ENCODE measurements at regions not wholly inside any gene's neighbourhood (a gene's known extent, or its start where the extent isn't known, plus 50 kb on each side); places are given as distances from the start of the nearest gene placed in this dataset.
A peak's percentile ranks its signal among the peaks of the same experiment; 100 is the strongest.

DNA sequence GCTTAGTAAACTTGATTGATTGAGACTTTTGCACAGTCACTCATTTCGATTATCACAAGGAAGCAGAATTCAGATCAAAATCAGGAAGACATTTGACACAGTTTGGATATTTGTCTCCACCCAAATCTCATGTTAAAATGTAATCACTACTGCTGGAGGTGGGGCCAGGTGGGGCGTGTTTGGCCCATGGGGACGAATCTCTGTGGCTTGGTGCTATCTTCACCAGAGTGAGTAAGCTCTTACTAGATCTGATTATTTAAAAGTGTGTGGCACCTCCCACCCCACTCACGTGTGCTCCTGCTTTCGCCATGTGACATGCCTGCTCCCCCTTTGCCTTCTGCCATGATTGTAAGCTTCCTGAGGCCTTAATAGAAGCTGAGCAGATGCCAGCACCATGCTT lies 291.4 kb downstream of the PCNX1 start:
- DNase-seq (ENCODE audit: low read depth) = no peak

DNA sequence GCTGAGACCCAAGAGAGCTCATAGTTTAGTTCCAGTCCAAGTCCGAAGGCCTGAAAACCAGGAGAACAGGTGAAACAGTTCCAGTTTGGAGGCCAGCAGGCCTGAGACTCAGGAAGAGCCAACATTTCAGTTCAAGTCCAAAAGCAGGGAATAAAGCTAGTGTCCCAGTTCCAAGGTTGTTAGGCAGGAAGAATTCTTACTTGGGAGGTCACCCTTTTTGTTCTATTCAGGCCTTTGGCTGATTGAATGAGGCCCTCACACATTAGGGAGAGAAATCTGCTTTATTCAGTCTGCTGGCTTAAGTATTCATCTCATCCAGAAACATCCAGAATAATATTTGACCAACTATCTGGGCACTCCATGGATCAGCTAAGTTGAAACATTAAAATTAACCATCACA lies 294.6 kb downstream of the PCNX1 start:
- DNase-seq (ENCODE audit: low read depth) = no peak
- H3K4me3 ChIP-seq (ENCODE audit: low read depth, low read length) = no peak overlapping the region

More for the DNA sequence above, 291.4 kb downstream of the PCNX1 start:
- H3K4me3 ChIP-seq (ENCODE audit: low read depth, low read length) = no peak overlapping the region

DNA sequence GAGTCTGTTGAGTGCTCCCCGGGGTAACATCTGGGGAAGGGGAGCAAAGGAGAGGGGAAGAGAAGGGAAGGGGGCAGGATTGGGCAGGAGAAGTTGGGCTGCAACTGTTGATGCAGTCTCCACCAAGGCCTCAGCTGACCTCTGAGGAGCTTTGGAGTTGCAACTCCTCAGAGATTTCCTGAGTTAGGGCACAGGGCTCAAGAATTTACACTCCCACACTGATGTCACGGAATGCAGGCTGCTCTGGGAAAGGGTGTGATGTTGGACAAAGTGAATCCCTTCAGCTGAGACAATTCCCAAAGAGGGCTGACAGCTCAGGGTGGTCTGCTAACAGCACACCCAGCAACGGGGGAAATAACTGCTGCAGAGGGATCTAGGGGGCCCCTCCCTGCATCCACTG lies 295.6 kb downstream of the PCNX1 start:
- no peak overlapping the region for H3K4me3 ChIP-seq (ENCODE audit: low read depth, low read length)
- no peak for DNase-seq (ENCODE audit: low read depth)

DNA sequence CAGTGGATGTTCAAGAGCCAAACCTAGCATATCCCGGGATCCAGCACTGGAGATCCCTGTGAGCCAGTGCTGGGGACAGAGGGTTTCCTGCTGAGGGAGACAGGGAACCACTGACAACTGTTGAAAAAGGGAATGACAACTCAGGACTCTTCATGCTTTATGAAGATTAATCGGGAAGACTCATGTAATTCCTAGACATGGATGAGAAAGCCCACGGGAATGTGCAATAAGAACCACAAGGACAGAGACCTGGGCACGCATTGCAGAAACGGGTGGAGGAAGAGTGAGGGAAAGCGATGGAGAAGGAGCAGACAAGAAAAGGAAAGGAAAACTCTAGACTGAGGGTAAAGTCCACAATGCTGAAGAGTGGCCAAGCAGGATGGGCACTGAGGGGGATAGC lies 296.0 kb downstream of the PCNX1 start:
- H3K4me3 ChIP-seq (ENCODE audit: low read depth, low read length) = no peak overlapping the region
- DNase-seq (ENCODE audit: low read depth) = no peak

DNA sequence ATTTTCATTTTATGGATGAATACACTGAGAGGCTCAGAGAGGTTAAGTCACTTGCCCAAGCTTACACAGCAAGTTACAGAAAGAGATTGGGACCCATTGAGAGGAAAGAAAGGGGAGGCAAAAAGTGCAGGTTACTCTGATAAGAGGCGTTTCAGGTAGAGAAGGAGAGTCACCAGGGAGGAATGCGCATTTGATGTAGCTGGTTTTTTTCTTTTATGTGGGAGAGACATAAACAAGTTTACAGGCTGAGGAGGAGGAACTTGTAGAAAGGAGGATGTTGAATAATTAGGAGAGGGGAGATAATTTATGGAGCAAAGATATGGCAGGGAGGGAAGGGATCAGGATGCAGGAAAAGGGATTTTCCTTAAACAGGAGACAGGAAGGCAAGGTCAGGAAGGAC lies 297.0 kb downstream of the PCNX1 start:
- no peak for DNase-seq (ENCODE audit: low read depth)

DNA sequence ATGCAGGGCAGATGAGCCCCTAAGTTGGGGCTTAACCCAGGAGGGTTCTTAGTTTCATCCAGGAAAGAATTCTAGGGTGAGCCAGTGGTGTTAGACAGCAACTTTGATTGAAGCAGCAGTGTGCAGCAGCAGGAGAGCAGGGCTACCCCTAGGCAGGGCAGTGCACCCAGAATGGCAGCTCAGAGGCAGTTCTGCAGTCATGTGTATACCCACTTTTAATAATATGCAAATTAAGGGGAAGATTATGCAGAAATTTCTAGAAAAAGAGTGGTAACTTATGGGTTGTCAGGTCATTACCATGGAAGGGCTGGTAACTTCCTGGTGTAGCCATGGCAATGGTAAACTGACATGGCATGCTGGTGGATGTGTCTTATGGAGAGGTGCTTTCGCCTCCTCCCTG lies 297.5 kb downstream of the PCNX1 start:
- no peak for DNase-seq (ENCODE audit: low read depth)
- no peak overlapping the region for H3K4me3 ChIP-seq (ENCODE audit: low read depth, low read length)

More for the DNA sequence above, 297.0 kb downstream of the PCNX1 start:
- H3K4me3 ChIP-seq (ENCODE audit: low read depth, low read length) = no peak overlapping the region

DNA sequence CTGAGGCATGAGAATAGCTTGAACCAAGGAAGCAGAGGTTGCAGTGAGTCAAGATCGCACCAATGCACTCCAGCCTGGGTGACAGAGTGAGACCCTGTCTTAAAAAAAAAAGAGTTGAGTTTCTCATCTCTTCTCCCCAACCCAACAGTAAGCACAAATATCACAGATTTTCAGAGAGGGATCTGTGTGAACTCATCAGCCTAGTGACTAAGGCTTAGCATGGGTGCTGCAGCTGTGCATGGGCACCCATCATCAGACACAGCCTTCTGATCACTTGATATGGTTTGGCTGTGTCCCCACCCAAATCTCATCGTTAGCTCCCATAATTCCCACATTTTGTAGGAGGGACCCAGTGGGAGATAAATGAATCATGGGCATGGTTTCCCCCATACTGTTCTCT lies 298.9 kb downstream of the PCNX1 start:
- no peak overlapping the region for H3K4me3 ChIP-seq (ENCODE audit: low read depth, low read length)
- no peak for DNase-seq (ENCODE audit: low read depth)

DNA sequence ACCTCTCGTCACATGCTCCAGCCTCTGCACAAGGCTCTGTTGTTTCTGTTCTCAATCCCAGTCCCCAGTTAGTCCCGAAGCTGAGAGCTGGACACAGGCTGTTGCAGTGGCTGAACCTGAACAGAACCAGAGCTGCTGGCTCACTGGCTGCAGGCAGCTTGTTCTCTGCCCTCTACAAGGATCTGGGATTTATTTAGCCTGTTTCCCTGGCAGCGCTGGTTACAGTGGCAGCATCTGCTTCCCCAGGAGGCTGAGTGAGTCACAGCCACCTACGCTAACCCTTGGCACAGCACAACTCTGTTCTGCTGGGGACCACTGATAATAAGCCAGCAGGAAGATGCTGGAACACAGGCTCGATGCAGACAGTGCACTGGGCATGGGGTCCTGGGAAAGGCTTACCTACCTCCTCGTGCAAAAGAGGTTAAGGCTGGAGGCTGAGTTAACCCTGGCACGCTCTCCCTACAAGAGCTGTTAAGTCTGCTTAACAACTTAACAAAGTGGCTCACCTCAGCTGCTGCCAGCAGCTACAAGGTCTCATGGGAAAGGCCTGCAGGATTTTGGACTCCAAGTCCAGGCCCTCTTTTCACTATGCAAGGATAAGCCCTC lies 299.6 kb downstream of the PCNX1 start:
- no peak overlapping the region for H3K4me3 ChIP-seq (ENCODE audit: low read depth, low read length)
- DNase-seq (ENCODE audit: low read depth) = peak; percentile 56

DNA sequence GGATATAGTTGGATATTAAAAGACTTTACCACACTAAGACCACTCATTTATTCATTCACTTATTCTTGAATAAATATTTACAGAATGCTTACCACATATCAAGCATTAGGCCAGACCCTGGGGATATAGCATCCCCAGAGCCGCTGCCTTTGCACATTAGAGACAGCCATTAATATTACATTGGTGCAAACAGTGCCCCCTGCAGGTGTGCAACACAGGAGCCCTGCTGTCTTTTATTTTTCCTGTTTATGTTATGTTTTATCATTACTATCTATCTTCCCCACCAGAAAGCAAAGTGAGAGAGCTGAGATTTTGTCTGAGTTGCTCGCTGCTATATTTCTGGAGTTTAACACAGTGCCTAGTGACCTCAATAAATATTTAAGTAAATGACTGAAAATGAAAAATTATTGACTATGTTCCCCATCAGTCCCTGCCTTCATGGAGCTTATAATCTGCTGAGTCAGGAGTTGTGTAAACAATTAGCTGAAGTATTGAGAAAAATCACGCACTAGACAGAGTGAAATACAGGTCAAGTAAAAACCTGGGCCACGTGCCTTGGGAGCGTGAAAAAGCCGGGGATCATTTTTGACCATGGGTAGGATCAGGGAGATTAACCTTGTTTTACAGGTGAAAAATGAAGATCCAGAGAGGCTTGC lies 301.6 kb downstream of the PCNX1 start:
- no peak overlapping the region for H3K4me3 ChIP-seq (ENCODE audit: low read depth, low read length)
- DNase-seq (ENCODE audit: low read depth) = no peak

DNA sequence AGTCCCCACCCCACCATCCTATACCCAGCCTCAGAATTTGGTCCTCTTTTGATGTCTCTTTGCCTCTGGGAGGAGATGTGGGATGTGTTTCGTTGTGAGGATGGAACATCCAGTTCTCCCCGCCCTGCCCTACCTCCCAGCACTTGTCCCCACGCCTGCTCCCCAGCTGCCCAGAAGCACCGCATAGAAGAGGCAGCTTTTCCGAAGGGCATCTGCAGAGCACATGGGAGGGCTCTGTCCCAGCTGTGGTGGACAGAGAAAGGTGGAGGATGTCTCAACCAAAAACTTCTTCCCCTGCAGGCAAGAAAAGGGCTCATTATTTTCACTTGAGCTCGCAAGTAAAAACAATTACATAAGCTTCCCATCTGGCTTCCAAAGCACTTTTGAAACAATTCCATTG lies 302.6 kb downstream of the PCNX1 start:
- no peak for DNase-seq (ENCODE audit: low read depth)

DNA sequence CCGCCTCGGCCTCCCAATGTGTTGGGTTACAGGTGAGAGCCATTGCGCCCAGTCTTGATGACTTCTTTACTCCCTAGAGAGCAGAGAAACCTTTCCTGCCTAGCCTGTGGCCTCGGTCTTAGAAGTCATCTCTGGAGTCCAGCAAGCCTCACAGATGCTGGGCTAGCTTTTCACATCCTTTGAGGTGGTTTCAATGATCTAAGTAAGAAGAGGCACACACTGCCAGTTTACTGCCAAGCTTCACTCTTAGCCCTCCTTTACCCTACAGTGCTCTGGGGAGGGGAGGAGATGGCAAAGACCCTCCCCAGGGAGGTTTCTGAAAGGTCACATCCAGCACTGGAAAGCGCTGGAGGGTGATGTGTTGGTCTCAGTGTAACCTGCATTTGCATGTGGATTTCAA lies 304.8 kb downstream of the PCNX1 start:
- no peak for DNase-seq (ENCODE audit: low read depth)

More for the DNA sequence above, 302.6 kb downstream of the PCNX1 start:
- no peak overlapping the region for H3K4me3 ChIP-seq (ENCODE audit: low read depth, low read length)

DNA sequence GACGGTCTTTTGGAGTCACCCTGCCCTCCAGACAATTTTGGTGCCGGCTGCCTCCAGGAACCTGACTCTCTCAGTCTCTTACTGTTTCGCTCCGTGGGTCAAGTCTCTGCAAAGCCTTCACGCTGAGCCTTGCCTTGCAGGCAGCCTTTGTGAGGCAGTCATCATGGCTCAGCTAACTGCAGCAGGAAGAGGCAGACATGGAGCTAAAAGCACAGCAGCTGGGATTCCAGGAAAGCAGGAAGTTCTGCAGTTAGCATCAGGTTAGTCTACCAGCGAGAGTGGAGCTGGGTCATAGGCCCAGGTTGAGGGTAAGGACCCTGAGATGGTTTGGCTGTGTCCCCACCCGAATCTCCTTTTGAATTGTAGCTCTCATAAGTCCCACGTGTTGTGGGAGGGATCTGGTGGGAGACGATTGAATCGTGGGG lies 305.4 kb downstream of the PCNX1 start:
- DNase-seq (ENCODE audit: low read depth) = no peak
- H3K4me3 ChIP-seq (ENCODE audit: low read depth, low read length) = no peak overlapping the region

More for the DNA sequence above, 304.8 kb downstream of the PCNX1 start:
- H3K4me3 ChIP-seq (ENCODE audit: low read depth, low read length) = no peak overlapping the region

DNA sequence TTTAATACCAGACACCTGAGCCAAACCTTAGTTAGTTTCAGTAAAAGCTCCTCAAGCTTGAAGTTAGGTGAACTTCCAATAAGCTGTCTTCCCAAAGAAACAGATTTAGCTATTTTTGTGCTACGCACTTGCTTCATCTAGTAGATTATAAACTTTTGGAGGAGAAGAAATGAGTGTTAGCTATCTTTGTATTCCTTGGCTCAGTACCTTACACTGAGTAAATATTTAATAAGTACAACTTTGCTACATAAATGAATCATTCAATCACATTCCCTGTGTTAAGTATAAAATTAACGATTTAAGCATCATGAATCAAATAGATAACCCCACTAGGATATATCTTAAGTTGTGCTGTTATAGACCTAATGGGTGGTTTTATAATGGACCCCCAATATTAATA lies 307.0 kb downstream of the PCNX1 start:
- no peak overlapping the region for H3K4me3 ChIP-seq (ENCODE audit: low read depth, low read length)
- no peak for DNase-seq (ENCODE audit: low read depth)

DNA sequence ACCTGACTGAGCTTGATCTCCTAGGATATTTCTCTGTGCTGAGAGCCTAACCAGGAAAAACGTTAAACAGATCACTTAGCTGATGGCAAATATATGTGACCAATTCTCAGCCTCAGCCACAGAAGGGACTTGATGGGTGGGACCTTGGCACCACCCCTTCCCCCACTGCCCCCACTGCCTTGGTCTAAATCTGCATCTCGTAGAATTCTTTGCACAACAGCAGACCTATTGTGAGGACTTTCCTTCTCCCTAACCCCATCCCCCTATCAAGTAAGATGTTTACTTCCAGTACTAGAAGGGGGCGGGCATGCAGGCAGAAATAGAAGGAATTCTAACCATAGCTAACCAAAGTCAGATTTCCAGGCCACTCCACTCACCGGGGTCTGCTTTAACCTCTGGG lies 313.2 kb downstream of the PCNX1 start:
- no peak for DNase-seq (ENCODE audit: low read depth)
- H3K4me3 ChIP-seq (ENCODE audit: low read depth, low read length) = no peak overlapping the region

DNA sequence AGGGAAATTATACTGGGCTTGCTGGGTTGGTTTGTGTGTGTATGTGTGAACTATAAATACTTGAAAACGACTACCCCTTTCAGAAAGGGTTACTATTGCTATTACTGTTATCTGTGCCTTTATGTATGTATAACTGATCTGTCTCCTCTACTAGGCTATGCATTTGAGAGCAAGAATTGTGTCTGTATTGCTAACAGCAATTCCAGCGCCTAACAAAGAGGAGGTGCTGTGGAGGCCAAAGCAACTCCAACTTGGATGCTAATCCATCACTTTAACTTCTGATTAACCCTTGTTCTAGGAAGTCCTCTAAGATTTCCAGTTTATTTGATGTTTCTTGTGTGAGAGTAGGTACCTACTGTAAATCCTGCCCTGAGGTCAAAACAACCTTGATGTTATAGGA lies 313.9 kb downstream of the PCNX1 start:
- no peak overlapping the region for H3K4me3 ChIP-seq (ENCODE audit: low read depth, low read length)
- DNase-seq (ENCODE audit: low read depth) = no peak

DNA sequence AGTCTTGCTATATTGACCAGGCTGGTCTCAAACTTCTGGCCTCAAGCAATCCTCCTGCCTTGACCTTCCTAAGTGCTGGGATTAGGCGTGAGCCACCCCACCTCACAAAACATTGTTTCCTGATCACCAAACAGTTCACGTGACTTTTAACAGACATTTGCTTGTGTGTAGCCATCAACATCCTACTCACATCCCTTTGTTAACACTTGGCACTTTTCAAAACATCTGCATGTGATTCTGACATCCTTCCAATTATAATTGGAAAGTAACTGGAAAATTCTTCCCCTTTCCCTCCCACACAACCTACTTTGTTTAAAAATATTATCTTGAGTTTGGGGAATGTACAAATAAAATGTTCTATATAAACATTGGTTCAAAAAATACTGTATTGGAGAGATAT lies 317.9 kb downstream of the PCNX1 start:
- DNase-seq (ENCODE audit: low read depth) = no peak
- H3K4me3 ChIP-seq (ENCODE audit: low read depth, low read length) = no peak overlapping the region

DNA sequence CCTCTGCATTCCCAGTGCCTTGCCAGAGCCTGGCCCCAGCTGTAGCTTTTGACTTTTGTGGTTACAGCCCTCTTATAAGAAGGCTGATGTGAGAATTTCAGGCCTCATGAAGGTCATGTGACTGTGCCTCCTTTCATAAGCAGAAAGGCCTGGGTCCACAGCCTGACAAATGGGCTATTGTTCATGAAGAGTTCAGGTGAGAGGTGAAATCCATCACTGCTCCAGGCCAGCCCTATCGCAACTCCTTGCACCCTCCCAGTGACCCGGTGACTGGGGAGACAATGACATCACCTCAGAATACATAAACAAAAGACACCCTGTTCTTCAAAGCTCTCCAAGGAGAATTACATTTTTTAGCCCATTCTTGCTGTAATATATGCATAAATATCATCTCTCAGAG lies 321.5 kb downstream of the PCNX1 start:
- H3K4me3 ChIP-seq (ENCODE audit: low read depth, low read length) = no peak overlapping the region
- DNase-seq (ENCODE audit: low read depth) = no peak

DNA sequence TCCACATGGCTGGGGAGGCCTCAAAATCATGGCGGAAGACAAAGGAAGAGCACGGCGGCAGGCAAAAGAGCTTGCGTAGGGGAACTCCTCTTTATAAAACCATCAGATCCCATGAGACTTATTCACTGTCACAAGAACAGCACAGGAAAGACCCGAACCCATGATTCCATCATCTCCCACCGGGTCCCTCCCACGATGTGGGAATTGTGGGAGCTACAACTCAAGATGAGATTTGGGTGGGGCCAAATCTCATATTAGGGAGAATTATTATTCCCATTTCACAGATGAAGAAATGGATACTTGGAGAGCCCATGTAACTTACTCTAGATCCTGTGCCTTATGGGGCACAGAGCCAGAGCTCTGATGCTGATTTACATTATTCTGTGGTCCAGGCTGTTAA lies 322.6 kb downstream of the PCNX1 start:
- no peak for DNase-seq (ENCODE audit: low read depth)
- H3K4me3 ChIP-seq (ENCODE audit: low read depth, low read length) = no peak overlapping the region

DNA sequence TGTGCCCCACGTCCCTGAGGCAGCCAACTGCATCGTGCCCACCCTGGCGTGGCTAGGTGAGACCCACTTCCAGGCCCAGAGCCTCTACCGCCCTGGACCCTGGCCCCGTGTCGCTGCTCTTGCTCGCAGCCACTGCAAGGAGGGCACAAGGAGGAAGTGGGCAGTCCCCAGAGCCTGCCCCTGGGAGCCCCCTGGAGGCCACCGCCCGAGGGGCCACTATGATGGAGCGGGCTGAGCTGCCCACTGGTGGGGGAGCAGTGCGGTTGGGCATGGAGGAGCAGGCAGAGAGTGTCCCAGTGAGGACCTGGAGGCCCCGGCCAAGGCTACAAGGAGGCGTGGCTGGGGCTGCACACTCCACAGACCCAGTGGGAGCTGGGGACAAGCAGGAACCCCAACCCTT lies 323.6 kb downstream of the PCNX1 start:
- DNase-seq (ENCODE audit: low read depth) = no peak

DNA sequence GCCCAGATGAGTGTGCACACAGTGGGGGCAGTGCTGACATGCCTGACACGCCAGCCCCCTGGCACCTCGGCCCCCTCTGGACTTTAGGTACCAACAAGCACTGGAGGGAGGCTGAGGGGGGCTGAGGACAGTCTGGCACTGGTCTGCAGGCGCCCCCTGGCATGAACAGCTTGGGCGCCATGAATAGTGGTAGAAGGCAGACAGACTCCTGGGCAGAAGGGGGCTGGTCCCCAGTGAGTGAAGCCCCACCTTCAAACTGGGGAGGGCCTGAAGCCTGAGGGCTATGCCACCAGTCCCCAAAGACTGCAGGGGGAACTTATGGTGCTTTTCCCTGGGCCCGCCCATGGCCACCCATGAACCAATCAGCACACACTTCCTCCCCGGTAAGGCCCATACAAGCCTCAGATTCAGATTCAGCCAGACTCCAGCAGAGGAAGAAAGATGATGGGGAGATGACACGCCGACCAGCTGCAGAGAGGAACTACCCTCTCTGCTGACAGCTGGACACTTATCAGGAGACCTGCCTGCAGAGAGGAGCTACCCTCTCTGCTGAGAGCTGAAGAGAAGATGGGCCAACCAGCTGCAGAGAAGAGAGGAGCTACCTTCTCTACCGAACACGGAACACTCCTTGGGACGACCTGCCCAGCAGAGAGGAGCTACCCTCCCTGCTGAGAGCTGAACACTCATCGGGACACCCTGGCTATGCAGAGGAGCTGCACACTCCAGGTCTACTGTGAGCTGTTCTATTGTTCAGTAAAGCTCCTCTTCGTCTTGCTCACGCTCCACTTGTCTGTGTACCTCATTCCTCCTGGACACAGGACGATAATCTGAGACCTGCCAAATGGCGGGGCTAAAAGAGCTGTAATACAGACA lies 324.5 kb downstream of the PCNX1 start:
- DNase-seq (ENCODE audit: low read depth) = no peak
- H3K4me3 ChIP-seq (ENCODE audit: low read depth, low read length) = no peak overlapping the region

More for the DNA sequence above, 323.6 kb downstream of the PCNX1 start:
- H3K4me3 ChIP-seq (ENCODE audit: low read depth, low read length) = no peak overlapping the region

DNA sequence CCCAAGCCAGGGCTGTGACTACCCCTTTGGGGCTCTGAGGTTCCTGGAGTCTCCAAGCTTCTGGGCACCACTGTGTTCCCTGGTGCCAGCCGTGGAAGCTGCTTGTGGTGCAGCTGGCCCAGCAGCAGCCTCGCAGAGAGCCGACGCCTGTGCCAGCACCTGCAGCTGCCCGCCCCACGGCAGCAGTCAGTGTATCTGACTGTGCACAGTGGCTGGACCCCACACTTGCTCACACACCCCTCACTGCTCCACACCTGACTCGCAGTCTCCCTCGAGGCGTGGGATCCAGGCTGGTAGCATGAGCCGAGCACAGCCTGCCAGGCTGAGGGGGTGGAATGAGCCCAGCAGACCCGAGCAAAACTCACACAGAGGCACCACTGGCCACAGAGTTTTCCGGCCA lies 325.2 kb downstream of the PCNX1 start:
- no peak for DNase-seq (ENCODE audit: low read depth)
- H3K4me3 ChIP-seq (ENCODE audit: low read depth, low read length) = no peak overlapping the region

Measured in skeletal muscle cell (primary cell).